Left renal cortex interstitium (tissue), 4 donors: ENCODE measurements at regions not wholly inside any gene's neighbourhood (a gene's known extent, or its start where the extent isn't known, plus 50 kb on each side); places are given as distances from the start of the nearest gene placed in this dataset.
"Not testable (repeated sequence)": the region's sequence is repeated elsewhere in the genome, so short reads cannot be mapped to it uniquely, and the experiment has no call there.

ENCODE experiments used
- DNase-seq, 4 donors: peaks; one replicate each; pipeline ENCODE4 v3.0.0-alpha.2; 2013; ENCODE audit warnings: low read depth in 4 of 4, low spot score in 2 of 4, missing footprints in 1 of 4

GRCh38 chr2:82939211-82939610 lies 1519.9 kb downstream of the SUCLG1 start:
- no peak for DNase-seq

DNA sequence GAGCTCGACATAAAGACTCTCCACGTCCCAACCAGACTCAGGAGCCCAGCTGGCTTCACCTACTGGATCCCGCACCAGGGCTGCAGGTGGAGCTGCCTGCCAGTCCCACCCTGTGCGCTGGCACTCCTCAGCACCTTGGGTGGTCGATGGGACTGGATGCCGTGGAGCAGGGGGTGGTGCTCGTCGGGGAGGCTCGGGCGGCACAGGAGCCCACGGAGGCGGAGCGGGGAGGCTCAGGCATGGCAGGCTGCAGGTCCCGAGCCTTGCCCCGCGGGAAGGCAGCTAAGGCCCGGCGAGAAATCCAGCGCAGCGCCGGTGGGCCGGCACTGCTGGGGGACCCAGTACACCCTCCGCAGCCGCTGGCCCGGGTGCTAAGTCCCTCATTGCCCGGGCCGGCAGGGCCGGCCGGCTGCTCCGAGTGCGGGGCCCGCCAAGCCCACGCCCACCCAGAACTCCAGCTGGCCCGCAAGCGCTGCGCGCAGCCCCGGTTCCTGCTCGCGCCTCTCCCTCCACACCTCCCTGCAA lies 1520.7 kb downstream of the SUCLG1 start:
- DNase-seq: not testable (repeated sequence)

DNA sequence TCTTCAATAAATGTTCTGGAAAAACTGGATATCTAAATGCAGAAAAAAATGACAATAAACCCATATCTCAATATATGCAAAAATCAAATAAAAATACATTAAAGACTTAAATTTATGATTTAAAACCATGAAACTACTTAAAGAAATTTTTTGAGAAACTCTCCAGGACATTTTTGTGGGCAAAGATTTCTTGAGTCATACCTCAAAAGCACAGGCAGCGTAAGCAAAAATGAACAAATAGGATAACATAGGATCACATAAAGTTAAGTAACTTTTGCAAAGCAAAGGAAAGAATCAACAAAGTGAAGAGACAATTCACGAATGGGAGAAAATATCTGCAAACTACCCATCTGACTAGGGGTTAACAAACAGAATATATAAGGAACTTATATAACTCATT lies 1545.5 kb downstream of the SUCLG1 start:
- DNase-seq: no peak

- DNase-seq: no peak
Measured at GRCh38 chr2:82896117-82896516, 1563.0 kb downstream of the SUCLG1 start.

DNA sequence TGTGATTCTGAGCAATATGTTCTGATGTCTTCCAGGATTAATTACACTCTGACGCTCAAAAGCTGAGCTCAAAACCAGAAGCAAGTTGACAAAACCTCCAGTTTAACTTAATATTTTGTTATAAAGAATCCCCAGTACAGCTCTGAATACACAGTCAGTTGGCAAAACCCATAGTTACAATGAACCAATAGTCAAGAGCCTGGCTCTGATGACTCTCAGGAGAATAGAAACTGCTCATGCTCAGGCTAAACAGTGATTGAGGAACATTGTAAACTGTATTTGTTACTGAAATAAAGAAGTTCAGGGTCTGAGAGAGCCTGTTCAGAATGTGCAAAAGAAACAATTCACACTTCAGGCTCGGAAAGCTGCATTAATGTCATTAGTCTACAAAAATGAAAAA lies 1565.9 kb downstream of the SUCLG1 start:
- no peak for DNase-seq

DNA sequence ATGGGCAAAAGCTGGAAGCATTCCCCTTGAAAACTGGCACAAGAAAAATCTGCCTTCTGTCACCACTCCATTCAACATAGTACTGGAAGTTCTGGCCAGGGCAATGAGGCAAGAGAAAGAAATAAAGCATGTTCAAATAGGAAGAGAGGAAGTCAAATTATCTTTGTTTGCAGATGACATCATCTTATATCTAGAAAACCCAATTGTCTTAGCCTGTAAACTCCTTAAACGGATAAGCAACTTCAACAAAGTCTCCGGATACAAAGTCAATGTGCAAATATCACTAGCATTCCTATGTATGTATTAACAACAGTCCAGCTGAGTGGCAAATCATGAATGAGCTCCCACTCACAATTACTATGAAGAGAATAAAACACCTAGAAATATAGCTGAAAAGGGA lies 1579.3 kb downstream of the SUCLG1 start:
- DNase-seq: no peak

DNA sequence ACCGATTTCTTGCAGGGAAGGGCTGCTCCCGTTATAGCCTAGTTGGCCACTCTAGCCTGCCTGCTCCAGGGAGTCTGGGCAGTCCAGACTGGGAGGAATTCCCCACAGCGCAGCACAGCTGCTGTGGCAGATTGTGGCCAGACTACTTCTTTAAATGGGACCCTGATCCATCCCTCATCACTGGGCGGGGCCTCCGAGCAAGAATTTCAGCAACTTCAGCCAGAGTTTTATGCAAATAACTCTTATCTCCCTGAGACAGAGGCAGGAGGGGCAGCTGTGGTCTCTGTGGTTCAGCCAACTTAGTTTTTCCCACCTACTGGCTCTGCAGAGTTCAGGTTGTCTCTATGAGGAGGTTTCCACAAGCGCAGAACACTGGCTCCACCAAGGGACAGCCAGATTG lies 1583.2 kb downstream of the SUCLG1 start:
- no peak for DNase-seq

DNA sequence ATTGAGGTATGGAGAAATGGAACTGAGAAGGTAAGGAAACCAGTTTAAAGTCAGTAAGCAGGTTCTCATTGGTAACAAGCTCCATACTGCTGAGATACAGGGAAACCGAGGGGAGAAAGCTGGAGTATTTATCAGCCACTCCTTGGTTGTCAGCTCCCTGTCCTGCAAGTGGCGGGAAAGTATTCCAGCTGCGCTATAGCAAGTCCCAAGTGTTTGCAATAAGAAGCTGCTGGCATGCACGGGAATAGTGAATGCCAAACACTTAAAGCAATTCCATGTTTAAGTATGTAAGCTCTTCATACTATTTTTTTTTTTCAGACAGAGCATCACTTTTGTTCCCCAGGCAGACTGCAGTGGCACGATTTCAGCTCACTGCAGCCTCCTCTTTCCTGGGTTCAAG lies 1601.1 kb downstream of the SUCLG1 start:
- no peak for DNase-seq

DNA sequence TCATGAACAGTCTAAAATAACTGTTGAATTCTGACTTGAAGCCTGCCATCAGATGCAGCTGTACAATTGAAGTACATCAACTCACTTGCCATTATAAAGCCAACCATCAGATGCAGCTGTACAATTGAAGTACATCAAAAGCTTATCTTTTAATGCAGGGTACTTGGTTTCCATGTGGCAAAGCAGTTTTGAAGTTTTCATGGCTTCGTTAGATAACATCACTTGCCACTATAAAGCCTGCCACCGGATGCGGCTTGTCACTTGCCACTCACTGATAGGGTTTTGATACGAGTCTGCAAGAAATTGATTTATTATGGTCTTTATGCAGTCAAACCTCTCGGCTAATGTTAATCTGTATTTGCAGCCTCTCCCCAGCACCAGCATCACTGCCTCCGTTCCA lies 1605.8 kb downstream of the SUCLG1 start:
- DNase-seq: no peak

- no peak for DNase-seq
Measured at GRCh38 chr2:82852787-82853186, 1606.3 kb downstream of the SUCLG1 start.

DNA sequence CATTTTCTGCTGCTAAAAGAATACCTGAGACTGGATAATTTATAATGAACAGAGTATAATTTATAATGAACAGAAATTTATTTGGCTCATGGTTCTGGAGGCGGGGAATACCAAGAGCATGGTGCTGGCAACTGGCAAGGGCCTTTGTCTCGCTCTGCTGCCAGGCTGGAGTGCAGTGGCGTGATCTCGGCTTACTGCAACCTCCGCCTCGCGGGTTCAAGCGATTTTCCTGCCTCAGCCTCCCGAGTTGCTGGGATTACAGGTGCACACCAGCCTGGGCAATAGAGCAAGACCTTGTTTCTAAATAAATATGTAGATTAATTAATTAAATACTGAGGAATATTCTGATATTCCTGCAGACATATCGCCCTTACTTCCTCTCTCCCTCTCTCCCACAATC lies 1610.8 kb downstream of the SUCLG1 start:
- no peak for DNase-seq

DNA sequence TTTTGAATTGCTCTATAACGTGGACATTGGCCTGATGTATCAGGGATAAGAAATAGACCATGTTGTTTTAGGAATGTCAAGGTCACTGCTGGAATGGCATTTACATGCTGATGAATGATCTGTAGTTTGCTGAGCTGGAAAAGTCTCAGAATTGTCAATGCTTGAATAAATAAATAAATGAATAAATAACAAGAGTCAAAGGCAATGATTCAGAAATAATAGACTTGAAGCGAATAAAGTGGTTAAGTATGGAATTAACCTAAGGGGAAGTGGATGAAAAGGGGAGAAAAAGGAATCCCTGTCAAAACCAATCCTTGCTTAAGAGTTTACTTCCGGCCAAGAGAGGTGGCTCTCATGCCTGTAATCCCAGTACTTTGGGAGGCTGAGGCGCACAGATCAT lies 1620.0 kb downstream of the SUCLG1 start:
- no peak for DNase-seq

GRCh38 chr2:82837588-82838304 lies 1621.3 kb downstream of the SUCLG1 start:
- no peak for DNase-seq

- no peak for DNase-seq
Measured at GRCh38 chr2:82834893-82835292, 1624.2 kb downstream of the SUCLG1 start.

DNA sequence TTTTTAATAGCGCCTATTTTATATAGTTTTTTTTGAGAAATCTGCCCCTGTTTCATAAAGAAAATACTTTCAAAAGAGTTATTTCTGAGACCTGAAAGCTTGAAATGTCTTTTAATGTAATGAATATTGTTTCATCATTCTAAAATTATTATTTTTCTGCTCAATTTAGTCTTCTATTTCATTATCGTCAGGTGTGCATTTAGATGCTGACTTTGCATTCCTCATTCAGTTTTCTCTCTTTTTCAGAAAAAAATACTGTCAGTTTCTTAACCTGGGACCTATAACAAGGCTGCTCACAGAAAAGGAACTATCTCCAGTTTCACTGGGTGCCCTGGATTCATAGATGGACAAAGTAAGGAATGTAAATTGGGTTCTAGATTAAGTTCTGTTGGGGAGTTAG lies 1631.7 kb downstream of the SUCLG1 start:
- no peak for DNase-seq

DNA sequence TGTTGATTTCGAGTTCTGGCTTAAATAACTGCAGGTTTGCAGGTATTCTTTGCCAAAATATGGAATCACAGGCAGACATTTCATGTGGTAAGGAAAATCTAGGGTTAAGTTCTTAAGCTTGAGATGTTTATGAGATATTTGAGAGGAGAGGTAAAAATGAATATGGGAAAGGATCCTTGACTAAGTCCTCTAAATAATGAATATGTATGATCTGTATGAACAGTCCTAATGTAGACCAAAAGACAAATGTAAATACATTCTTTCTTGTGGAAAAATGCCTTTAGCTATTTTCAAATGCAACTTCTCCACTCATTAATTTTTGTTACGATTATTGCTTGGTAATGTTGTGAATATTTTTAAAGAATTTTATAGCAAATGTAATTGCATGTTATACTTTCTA lies 1632.6 kb downstream of the SUCLG1 start:
- no peak for DNase-seq

DNA sequence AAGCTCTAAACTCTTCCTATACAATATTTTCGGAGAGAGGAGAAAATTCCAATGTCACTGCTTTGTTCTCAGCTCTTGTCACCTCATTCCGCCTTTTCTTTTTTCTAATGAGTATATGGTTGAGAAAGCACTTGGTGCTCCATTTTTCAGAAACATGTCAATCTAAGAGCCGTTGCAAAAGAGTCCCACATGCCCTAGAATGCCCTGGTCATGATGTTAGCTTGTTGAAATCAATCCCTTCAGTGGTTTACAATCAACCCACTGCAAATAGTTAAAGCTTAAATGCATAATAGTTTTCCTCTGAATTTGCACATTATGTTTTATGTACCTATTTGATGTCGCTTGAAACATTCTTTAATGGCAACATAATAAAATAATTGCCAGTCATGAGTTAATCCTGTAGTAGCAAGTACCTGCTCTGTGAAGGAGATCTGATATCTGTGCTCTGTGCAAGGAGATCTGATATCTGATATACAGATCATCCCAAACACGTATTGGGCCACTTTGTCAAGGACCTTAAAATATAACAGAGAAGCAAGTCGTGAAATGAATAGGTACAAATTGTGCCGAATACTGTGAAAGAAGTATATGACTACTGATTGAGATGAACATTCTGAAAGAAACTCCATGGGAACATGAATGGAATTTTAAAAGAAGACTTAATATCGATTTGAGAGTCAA lies 1633.5 kb downstream of the SUCLG1 start:
- no peak for DNase-seq

DNA sequence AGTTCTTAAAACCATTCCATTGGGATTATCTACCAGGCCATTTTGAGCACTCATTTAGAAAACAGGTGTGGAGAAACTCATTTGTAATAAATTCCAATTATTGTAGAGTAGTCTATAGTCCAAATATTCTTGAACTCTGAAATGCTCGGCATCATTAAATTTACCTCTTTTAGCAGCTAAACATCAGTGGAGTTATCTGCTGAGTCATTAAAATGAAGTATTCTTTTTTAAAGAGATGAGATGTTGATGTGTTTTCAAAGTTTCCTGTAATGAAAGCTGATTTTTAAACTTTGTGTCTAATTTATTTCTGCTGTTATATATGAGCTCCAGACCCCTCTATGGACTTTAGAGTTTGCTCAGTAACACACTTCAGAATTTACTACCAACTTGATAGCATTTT lies 1635.2 kb downstream of the SUCLG1 start:
- DNase-seq: no peak

GRCh38 chr2:82819951-82820350 lies 1639.1 kb downstream of the SUCLG1 start:
- no peak for DNase-seq

DNA sequence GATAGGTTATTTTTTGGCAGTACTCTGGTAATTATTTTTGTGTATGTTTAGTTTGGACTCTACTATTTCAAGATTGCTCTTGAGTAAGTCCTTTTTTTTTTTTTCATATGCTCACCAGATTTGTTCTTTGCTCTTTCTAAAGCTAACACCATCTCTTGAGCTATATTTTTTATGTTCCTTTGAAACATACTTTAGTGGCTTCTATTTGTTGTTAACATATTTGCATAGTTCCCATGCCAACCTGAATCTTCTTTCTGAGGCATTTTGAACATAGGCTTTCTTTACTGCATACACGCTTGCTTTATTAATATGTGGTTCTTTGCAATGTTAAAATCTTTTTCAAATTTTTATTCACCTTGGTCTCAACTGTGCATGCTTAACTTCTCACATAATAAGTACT lies 1644.9 kb downstream of the SUCLG1 start:
- DNase-seq: no peak

- DNase-seq: no peak
Measured at GRCh38 chr2:82811946-82812345, 1647.1 kb downstream of the SUCLG1 start.

GRCh38 chr2:82803307-82803706 lies 1655.8 kb downstream of the SUCLG1 start:
- DNase-seq: no peak
